Breast epithelium (tissue), 3 donors: ENCODE measurements at regions not wholly inside any gene's neighbourhood (a gene's known extent, or its start where the extent isn't known, plus 50 kb on each side); places are given as distances from the start of the nearest gene placed in this dataset.

Experiments
- POLR2A ChIP-seq: fragments of 450-650 bp; IDR thresholded peaks from one replicate; pipeline ENCODE4 v1.6.1; 2016; ENCODE audit warnings: antibody characterized with exemption, mild to moderate bottlenecking, moderate library complexity
- POLR2AphosphoS5 ChIP-seq, 3 donors: sonication (generic); formaldehyde crosslinking; IDR thresholded peaks; one replicate each; pipeline ENCODE4 v1.6.1; 2017; ENCODE audit warnings: antibody characterized with exemption in 3 of 3
- TF ChIP-seq, protein P1 (sequence below), 3 donors: fragments of 450-650 bp; IDR thresholded peaks; one replicate each; pipeline ENCODE4 v1.5.1; 2016 to 2017; ENCODE audit warnings: antibody characterized with exemption in 3 of 3, mild to moderate bottlenecking in 3 of 3, moderate library complexity in 3 of 3

DNA sequence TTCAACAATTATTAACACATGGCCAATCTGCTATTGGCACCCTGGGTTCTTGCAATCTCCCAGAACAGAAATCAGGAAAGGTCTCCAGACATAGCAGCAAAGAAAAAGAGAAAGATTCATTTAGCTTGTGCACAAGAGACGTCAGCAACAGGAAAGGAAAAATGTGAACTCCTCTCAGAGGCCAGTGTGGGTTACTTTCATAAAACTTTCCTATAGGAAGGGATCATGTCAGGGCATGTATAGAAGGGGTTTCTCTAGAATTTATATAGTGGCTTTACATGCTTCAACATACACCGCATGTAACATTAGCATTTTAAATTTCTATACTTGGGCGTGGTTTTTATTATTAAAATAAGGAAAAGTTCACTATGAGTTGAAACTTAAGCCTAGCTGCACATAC is 725.1 kb downstream of the SORCS1 start:
- TF ChIP-seq, protein P1, sequence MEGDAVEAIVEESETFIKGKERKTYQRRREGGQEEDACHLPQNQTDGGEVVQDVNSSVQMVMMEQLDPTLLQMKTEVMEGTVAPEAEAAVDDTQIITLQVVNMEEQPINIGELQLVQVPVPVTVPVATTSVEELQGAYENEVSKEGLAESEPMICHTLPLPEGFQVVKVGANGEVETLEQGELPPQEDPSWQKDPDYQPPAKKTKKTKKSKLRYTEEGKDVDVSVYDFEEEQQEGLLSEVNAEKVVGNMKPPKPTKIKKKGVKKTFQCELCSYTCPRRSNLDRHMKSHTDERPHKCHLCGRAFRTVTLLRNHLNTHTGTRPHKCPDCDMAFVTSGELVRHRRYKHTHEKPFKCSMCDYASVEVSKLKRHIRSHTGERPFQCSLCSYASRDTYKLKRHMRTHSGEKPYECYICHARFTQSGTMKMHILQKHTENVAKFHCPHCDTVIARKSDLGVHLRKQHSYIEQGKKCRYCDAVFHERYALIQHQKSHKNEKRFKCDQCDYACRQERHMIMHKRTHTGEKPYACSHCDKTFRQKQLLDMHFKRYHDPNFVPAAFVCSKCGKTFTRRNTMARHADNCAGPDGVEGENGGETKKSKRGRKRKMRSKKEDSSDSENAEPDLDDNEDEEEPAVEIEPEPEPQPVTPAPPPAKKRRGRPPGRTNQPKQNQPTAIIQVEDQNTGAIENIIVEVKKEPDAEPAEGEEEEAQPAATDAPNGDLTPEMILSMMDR (IDR thresholded peaks at IDR 0.05), result no peak
- TF ChIP-seq POLR2AphosphoS5 (IDR thresholded peaks at IDR 0.05), result no peak
- TF ChIP-seq POLR2A, result no peak
